Ectodermal cell (in vitro differentiated cells): ENCODE measurements at regions not wholly inside any gene's neighbourhood (a gene's known extent, or its start where the extent isn't known, plus 50 kb on each side); places are given as distances from the start of the nearest gene placed in this dataset.
A peak's percentile ranks its signal among the peaks of the same experiment; 100 is the strongest.

Source experiments
- H3K27ac ChIP-seq: 2 replicates; pipeline ENCODE4 v1.7.0; 2013; ENCODE audit warnings: mild to moderate bottlenecking, low read depth, low read length; ENCODE audit not compliant: insufficient read depth, poor library complexity, severe bottlenecking
- H3K27me3 ChIP-seq: 2 replicates; pipeline ENCODE4 v1.7.0; 2013; ENCODE audit warnings: mild to moderate bottlenecking, low read length; ENCODE audit not compliant: insufficient read depth, control insufficient read depth, poor library complexity, severe bottlenecking
- H3K36me3 ChIP-seq: one replicate; pipeline ENCODE4 v1.7.0; 2013; ENCODE audit warnings: low read length; ENCODE audit not compliant: control insufficient read depth, insufficient read depth
- H3K4me1 ChIP-seq: one replicate; pipeline ENCODE4 v1.7.0; 2013; ENCODE audit warnings: low read length; ENCODE audit not compliant: control insufficient read depth, insufficient read depth
- H3K4me3 ChIP-seq: 2 replicates; pipeline ENCODE4 v1.7.0; 2013; ENCODE audit warnings: low read depth, low read length, control low read depth; ENCODE audit not compliant: insufficient read depth
- H3K9me3 ChIP-seq: 2 replicates; pipeline ENCODE4 v1.7.0; 2013; ENCODE audit warnings: mild to moderate bottlenecking, low read length, moderate library complexity; ENCODE audit not compliant: control insufficient read depth
- WGBS, 2 experiments: methylation state at CpG; one replicate each; pipeline ENCODE4 v1.1.7; 2013; ENCODE audit warnings: missing lambda C conversion rate in 2 of 2; 5-methylcytosine and 5-hydroxymethylcytosine counted together

DNA sequence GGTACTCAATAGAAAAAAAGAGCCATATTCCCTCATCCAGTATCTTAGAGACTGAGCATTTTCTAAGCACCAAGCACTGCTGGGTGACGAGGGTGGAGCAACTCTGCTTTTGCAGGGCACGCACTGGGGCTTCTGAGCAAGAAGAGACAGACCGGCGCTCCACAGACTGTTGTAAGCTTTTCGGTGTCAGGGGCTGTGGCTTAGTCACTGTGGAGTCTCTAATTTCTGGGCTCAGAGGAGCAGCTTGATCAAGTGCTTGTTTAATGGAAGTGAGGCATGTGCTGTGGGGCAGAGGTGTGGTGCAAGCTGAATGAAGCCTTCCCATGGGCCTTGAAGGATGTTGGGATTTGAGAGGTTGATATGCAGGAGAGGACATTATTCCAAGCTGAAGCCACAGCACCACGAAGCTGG lies 227.1 kb downstream of the MYCN start:
- H3K4me3 ChIP-seq = no peak overlapping the region
- H3K4me1 ChIP-seq = peaks cover 26% of the 10 kb centered on the region
- H3K27ac ChIP-seq = no peak overlapping the region
- H3K27me3 ChIP-seq = no peaks in the 10 kb centered on the region
- WGBS, 2 experiments = 83 to 88% methylated on average over 6 of the region's 6 CpGs
- no peaks in the 10 kb centered on the region for H3K36me3 ChIP-seq
- no peaks in the 10 kb centered on the region for H3K9me3 ChIP-seq

GRCh38 chr2:16166327-16166981 lies 226.1 kb downstream of the MYCN start:
- H3K9me3 ChIP-seq = no peaks in the 10 kb centered on the region
- peak overlapping the region; percentile 41 for H3K27ac ChIP-seq
- 29 to 32% methylated on average over 21 of the region's 21 CpGs for WGBS, 2 experiments
- no peak overlapping the region for H3K4me3 ChIP-seq
- H3K4me1 ChIP-seq = peaks cover 26% of the 10 kb centered on the region
- H3K36me3 ChIP-seq = no peaks in the 10 kb centered on the region
- no peaks in the 10 kb centered on the region for H3K27me3 ChIP-seq

- Histone ChIP-seq H3K4me1 (peaks cover 26% of the 10 kb centered on the region), H3K27me3 (no peaks in the 10 kb centered on the region), H3K36me3 (no peaks in the 10 kb centered on the region), H3K27ac (peak overlapping the region; percentile 41), H3K9me3 (no peaks in the 10 kb centered on the region), H3K4me3 (no peak overlapping the region)
- WGBS, 2 experiments = 79 to 86% methylated on average over 8 to 9 of the region's 9 CpGs
These were observed 225.4 kb downstream of the MYCN start for GRCh38 chr2:16165518-16166326.

DNA sequence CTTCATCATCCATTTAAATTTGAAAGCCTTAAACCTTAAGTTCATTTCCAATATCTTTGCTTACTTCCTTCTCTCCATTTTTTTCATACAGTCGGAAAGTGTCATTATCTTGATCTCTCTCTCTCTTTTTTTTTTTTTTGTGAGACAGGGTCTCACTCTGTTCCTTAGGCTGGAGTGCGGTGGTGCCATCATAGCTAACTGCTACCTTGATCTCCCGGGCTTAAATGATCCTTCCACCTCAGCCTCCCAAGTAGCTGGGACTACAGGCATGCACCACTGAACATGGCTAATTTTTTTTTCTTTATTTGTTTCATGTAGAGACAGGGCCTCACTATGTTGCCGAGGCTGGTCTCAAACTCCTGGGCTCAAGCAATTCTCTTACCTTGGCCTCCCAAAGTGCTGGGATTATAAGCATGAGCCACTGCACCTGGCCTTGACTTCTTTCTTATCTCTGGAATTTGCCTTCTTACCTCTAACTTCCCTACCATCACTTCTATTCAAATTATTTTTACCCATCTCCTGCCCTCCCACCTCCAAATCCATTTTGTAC lies 222.2 kb downstream of the MYCN start:
- WGBS, 2 experiments = 79 to 82% methylated on average over 4 of the region's 4 CpGs
- Histone ChIP-seq H3K4me1 (peaks cover 17% of the 10 kb centered on the region), H3K9me3 (no peaks in the 10 kb centered on the region), H3K27ac (no peak overlapping the region), H3K4me3 (no peak overlapping the region), H3K36me3 (no peaks in the 10 kb centered on the region), H3K27me3 (no peaks in the 10 kb centered on the region)

- WGBS, 2 experiments = 89 to 96% methylated on average over 5 of the region's 5 CpGs
- H3K4me1 ChIP-seq = peaks cover 11% of the 10 kb centered on the region
- no peaks in the 10 kb centered on the region for H3K9me3 ChIP-seq
- H3K27me3 ChIP-seq = no peaks in the 10 kb centered on the region
- H3K4me3 ChIP-seq = no peak overlapping the region
- H3K27ac ChIP-seq = no peak overlapping the region
- no peaks in the 10 kb centered on the region for H3K36me3 ChIP-seq
These were observed 221.6 kb downstream of the MYCN start for GRCh38 chr2:16161768-16162490.

DNA sequence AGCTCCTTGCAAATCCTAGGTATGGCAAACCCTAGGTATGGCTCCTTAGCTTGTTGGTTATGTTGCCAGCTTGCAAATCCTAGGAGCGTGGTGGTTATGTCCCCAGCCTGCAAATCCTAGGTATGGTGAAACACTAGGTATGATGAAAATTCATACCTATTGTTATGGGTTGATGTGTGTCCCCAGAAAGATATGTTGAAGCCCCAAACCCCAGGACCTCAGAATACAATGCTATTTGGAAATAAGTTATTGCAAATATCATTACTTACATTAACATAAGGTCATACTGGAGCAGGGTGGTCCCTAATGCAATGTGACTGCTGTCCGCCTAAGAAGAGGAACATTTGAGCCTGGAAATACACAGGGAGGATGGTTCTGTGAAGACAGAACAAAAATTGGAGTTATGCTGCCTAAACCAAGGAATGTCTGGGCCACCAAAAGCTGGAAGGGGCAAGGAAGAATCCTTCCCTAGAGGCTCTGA lies 220.8 kb downstream of the MYCN start:
- WGBS, 2 experiments = 44 to 47% methylated on average over 2 of the region's 2 CpGs

GRCh38 chr2:16160281-16161084 lies 220.1 kb downstream of the MYCN start:
- no peaks in the 10 kb centered on the region for H3K27me3 ChIP-seq
- H3K9me3 ChIP-seq = no peaks in the 10 kb centered on the region
- H3K36me3 ChIP-seq = no peaks in the 10 kb centered on the region
- no peak overlapping the region for H3K27ac ChIP-seq
- WGBS, 2 experiments = 91 to 93% methylated on average over 5 to 6 of the region's 6 CpGs
- no peak overlapping the region for H3K4me3 ChIP-seq
- no peaks in the 10 kb centered on the region for H3K4me1 ChIP-seq

More for the DNA sequence above, 220.8 kb downstream of the MYCN start:
- no peaks in the 10 kb centered on the region for H3K36me3 ChIP-seq
- H3K4me1 ChIP-seq = peaks cover 3% of the 10 kb centered on the region
- no peaks in the 10 kb centered on the region for H3K9me3 ChIP-seq
- H3K27me3 ChIP-seq = no peaks in the 10 kb centered on the region
- H3K27ac ChIP-seq = no peak overlapping the region
- H3K4me3 ChIP-seq = no peak overlapping the region

DNA sequence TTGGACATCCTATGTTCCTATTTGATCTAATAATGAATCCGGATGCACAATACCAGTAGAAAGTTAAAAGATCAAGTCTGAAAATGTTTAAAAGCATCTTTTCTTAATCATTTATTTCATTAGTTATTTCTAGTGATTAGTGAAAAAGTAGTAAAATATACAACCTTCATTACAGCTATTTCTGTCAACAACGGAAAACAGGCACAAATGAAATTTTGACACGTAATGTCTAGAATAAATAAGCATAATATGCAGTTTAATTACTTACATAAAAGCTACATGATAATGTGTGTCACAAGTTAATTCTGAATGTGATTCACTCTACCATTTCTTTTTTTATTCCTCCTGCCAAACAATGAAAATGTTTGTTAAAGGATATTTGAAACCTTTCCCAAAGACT lies 216.1 kb downstream of the MYCN start:
- no peaks in the 10 kb centered on the region for H3K9me3 ChIP-seq
- H3K27ac ChIP-seq = no peak overlapping the region
- H3K4me1 ChIP-seq = no peaks in the 10 kb centered on the region
- WGBS, 2 experiments = 100% methylated on average over 1 of the region's 3 CpGs; no CpG with 5 or more reads in 1 of the 2 experiments
- no peaks in the 10 kb centered on the region for H3K36me3 ChIP-seq
- no peak overlapping the region for H3K4me3 ChIP-seq
- H3K27me3 ChIP-seq = no peaks in the 10 kb centered on the region

- Histone ChIP-seq H3K36me3 (no peaks in the 10 kb centered on the region), H3K4me3 (no peak overlapping the region), H3K4me1 (no peaks in the 10 kb centered on the region), H3K9me3 (no peaks in the 10 kb centered on the region), H3K27me3 (no peaks in the 10 kb centered on the region), H3K27ac (no peak overlapping the region)
- WGBS, 2 experiments = 86 to 87% methylated on average over 6 of the region's 6 CpGs
These were observed 215.4 kb downstream of the MYCN start for GRCh38 chr2:16155766-16156165.
